GM08714 (cell line): ENCODE measurements at regions not wholly inside any gene's neighbourhood (a gene's known extent, or its start where the extent isn't known, plus 50 kb on each side); places are given as distances from the start of the nearest gene placed in this dataset.

Experiments used
- H3K4me3 ChIP-seq: fragments of 200-500 bp; sonication (Bioruptor generic); 2 replicates; pipeline ENCODE4 v1.5.1; 2014; ENCODE audit warnings: mild to moderate bottlenecking, low read length, inconsistent platforms
- ZNF274 ChIP-seq: IDR thresholded peaks from 2 replicates; pipeline ENCODE4 v1.6.1; 2012; ENCODE audit warnings: mild to moderate bottlenecking, low read depth, low read length

DNA sequence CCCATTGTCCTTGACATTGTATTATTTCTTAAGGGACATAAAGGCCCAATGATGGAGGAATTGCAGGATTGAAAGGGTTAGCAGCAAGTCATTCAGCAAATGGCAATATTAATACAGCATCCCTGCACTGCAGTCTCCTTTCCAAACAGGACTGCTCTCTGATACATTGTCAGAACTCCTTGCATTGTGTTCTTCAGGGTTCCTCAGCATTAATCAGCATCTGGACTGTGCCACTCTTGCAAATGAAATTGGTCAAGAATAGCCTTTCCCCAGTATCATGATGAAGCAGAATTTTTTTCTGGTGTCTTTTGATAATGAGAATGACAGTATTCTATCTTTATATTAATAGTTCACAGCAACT is 272.6 kb upstream of the HAND2 start:
- no peak overlapping the region for H3K4me3 ChIP-seq
- TF ChIP-seq ZNF274 = no peak

DNA sequence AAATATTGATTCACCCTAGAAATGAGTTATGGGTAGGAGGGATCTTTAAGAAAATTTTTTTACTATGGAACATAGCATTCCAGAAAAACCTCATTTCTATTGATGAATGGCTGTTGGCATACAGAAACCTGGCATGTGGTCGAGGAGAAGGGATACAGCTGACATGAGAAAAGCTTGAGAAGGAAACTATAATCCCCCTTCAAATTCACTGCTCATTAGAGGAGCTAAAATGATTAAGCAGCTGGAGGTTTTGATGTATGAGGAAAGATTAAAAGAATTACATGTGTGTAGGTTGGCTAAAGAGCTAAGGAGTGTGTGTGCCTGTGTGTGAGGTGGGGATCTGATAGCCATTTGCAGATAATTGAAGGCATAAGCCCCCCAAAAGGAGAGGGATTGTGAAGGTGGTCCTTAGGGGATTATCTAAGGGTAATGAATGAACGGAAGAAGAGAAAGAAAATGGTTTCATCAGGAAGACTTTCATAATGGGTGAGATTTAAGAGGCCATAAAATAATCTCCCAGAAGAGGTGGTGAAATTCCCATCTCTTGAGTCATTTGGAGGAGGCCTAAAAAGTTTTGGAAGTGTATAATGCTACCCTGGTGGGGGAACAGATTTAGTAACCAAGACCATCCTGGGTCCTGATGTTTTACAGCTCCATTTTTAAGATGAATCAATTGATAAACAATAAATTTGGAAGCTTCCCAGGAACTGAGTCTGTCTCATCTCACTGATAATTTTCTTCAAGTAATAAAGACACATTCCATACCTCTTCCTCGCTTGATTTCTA is 272.0 kb upstream of the HAND2 start:
- no peak overlapping the region for H3K4me3 ChIP-seq
- TF ChIP-seq ZNF274 = no peak

DNA sequence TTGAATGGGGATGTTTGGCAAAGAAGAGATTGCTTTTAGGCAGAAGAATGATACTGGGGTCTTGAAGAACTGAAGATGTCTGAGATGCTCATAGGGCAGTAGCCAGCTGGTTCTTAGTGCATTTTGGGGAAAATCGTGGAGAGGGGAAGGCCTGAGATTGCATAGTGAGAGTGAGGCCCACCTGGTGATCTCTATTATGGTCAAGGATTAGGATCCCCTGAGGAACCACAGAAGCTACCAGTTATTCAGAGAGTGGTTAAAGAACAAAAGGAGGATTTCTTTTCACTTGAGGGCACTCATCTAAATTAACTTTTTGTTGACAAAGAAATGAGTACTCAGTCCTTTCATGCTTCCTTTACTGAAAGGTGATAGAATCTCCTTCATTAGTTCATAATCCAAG is 271.3 kb upstream of the HAND2 start:
- no peak for TF ChIP-seq ZNF274
- no peak overlapping the region for H3K4me3 ChIP-seq

DNA sequence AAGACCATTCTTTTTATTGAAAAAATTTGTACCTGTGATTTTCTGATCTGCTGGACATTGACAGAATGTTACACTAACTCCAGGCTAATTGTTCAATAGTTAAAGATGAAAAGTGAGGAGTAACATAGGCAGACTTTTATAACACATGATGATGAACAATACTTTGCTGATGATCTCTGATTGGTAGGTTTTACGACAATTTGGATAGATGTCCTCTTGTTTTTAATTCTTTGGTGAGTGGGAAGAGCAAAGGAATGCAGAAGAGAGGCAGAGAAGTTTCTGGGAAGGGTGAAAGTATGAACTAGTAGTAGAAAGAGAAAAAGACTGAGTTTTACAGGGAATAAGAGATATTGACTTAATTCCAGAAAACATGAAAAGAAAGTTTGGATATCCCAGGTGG is 267.3 kb upstream of the HAND2 start:
- H3K4me3 ChIP-seq = no peak overlapping the region
- TF ChIP-seq ZNF274 = no peak

DNA sequence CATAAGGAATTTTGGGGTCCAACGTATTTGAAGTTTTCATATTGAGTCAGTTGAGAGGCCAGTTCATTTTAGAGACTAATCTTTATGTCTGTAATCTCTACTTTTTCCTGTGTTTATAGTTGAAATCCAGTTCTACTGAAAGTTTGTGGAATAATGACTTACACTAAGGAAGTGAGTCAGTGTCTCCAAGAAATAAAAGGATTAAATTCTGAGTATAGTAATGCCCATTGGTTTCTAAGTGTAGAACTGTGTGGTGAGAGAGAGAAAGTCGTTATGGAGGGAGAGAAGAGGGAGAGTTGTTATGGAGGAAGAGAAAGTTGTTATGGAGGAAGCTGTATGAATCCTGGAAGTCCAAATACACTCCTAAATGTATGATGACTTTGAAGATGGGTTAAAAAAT is 264.6 kb upstream of the HAND2 start:
- H3K4me3 ChIP-seq = no peak overlapping the region
- TF ChIP-seq ZNF274 = no peak

DNA sequence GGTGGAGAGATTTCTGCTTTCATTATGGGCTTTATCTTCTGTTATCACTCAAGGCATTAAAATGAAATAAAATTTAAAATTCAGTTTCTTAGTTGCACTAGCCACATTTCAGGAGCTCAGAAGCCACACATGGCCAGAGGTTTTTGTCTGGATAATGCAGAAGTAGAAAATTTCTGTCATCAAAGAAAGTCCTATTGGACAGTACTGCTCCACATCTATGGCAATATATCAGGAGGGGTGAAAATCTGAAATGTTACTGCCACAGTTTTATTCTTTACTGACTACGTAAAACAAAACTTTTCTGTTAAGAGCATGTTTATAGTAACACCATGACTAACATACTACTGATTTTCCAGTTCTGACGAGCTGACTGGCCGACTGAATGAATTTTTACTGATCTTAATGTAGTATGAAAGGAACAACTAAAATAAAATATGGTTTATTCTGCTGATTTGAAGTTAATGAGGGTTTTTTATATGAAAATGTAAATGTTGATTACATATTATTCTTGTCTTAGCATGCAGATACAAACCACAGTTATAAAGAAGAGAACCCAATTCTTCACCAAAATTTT is 264.0 kb upstream of the HAND2 start:
- no peak overlapping the region for H3K4me3 ChIP-seq

DNA sequence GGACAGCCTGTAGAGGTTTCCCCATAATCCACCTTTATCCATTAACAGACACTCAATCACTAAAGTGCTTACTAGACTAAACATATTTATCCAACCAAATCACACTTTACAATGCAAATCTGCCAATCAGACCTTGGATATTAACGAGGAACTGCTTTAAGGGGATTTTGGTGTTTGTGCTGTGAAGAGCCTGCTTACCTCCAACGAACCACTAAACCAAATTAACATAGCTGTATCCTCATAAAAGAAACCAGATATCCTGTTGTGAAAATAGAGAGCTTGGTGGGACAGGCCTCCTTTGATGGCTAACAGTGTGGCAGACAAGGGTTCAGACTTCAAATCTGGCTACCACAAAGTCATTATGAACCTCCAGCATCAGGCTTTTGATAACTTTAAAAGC is 252.6 kb upstream of the HAND2 start:
- TF ChIP-seq ZNF274 = no peak
- H3K4me3 ChIP-seq = no peak overlapping the region

More for the DNA sequence above, 264.0 kb upstream of the HAND2 start:
- no peak for TF ChIP-seq ZNF274

DNA sequence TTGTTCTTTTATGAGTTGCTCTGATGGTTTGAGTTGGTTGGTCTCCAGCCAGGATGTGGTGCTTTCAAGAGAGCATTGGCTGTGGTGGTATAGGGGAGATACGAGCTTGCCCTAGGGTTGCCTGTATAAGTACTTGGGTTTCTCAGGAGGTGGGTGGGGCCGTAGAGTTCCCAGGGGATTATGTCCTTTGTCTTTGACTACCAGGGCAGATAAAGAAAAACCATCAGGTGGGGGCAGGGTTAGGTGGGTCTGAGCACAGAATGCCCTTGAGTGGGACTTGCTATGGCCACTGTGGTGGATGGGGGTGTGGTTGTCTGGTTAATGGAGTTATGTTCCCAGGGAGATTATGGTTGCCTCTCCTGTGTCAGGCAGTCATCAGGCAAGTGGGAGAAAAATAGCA is 247.9 kb upstream of the HAND2 start:
- H3K4me3 ChIP-seq = no peak overlapping the region
- no peak for TF ChIP-seq ZNF274

DNA sequence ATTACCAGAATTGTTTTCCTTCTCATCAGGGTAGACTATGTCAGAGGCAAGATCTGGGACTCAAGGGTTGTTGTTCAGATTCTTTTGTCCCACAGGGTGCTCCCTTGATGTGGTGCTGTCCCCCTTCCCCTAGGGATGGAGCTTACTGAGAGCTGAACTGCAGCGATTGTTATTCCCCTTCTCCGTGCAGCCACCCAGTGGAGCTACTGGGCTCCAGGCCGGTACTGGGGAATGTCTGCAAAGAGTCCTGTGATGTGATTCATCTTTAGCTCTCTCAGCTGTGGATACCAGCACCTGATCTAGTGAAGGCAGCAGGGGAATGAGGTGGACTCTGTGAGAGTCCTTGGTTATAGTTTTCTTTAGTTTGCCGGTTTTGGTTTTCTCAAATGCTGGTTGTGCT is 247.4 kb upstream of the HAND2 start:
- no peak overlapping the region for H3K4me3 ChIP-seq
- TF ChIP-seq ZNF274 = no peak

DNA sequence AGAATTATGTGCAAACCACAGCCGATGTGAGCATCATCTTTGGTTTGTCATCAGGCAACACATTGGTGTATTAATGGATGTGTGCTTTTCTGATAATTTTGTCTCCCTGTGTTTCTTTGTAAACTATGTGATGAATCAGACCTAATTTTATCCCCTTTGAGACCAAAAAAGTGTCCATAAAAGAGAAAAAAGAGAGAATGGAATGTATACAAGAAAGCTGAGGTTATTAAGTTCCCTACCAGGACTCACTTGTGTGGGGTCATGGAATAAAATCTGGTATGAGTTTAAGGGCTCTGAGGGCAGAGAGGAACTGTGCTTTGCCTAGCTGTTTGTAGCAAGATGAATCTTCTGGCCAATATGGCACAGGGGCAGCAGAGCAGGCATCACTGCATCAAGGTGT is 239.5 kb upstream of the HAND2 start:
- no peak for TF ChIP-seq ZNF274
- H3K4me3 ChIP-seq = no peak overlapping the region

DNA sequence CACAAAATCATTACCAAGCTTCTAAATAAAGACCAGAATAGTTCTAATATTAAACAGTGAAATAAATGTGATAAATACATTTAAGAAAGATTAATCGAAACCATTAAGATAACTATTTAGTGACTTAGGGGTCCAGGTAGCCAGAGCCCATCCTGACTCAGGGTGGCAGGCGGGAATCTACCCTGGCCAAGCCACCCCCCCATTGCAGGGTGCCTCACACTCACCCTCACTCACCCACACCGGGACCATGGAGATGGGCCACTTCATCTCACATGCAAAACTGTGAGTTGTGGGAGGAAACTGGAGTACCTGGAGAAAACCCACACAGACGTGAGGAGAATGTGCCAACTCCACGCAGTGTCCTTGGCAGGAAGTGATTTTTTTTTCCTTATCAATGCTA is 237.6 kb upstream of the HAND2 start:
- TF ChIP-seq ZNF274 = no peak
- no peak overlapping the region for H3K4me3 ChIP-seq

DNA sequence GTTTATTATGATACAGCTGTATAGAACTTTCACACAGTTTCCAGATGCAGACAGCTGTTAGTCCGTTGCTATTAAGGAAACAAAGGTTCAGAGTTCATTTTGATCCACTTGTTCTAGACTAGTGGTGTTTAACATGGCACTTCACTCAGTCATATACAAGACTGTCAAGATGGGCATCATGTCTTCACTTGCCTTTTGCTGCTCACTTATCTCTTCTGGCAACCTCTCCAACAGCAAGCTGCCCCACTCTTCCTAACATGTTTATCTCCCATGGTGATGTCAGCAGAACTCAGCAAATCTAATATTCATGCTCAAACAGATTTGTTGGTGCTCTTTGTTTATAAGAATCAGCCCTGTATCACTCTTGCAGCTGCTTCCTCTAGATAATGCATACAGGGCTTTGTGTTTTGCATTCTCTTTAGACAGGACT is 236.2 kb upstream of the HAND2 start:
- TF ChIP-seq ZNF274 = no peak
- no peak overlapping the region for H3K4me3 ChIP-seq

DNA sequence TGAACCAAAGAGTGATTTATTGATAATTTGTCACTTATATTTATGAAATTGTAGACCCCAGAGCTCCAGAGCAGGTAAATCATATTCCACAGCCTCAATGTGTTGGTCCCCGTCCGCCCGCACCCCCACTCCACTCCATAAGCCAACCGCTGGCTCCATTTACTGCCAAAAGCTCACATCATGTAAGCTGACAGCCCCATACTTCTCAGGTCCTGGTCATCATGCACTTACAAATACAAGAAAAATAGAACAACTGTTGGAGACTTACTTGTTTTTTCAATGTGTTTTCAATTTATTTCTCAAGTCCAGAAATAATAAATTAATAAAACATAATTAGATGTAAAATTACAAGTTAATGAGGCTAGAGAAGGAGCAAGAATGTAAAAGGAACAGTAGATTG is 235.7 kb upstream of the HAND2 start:
- no peak for TF ChIP-seq ZNF274

DNA sequence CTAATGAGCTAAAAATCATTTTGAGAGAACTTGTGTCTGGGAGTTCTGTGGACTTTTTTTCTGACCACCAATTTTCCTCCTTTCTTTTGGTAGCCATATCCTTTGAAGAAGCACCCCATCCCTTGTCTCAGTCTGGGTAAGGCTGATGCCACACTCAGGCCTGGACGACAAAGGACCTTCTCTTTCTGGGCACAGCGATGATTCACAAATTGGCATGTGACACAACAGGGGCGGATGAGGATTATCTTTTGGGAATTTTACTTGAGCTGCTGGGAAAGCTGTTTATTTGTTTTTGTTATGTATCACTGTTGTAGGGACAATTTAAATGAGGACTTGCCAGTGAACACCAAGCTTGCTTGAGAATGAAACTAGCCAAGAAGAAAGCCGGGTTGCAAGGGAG is 233.4 kb upstream of the HAND2 start:
- no peak overlapping the region for H3K4me3 ChIP-seq
- no peak for TF ChIP-seq ZNF274

More for the DNA sequence above, 235.7 kb upstream of the HAND2 start:
- no peak overlapping the region for H3K4me3 ChIP-seq

DNA sequence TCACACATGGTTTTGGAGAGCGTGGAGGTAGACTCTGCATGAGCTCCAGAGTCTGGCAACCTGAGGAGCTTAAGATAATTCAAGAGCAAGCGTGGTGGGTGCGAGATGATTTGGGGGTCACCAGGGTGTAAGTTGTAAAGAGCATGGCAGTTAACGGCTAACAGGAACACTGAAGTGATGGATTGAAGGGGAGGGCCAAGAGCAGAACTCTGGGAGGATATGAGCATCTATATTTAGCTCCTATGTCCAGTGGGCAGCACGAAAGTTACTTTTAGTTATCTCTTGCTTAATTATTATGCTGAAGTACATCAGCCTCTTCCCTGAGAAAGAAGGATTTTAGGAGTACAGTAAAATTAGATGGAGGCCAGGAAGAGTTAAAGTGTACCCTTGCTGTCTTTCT is 231.9 kb upstream of the HAND2 start:
- no peak overlapping the region for H3K4me3 ChIP-seq
- no peak for TF ChIP-seq ZNF274

DNA sequence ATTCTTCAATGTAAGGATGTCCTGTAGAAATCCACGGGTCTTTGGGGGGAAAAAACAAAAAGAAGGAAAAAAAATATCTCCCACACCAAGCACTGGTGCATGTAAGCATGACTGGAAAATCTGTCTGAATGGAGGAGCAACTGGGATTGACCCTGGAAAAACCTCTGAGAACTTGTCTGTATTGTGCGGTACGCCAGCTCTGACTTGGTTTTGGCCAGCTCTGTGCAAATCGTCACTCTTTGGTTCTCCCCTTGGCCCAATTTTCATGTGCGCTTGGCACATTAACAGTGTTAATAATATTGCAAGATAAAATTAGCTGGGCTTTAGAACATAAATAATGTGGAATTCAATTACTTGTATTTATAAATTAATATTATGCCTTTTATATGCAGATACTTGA is 231.2 kb upstream of the HAND2 start:
- no peak for TF ChIP-seq ZNF274
- H3K4me3 ChIP-seq = no peak overlapping the region
